Right ventricle myocardium superior (tissue), 1 donor: ENCODE measurements at regions not wholly inside any gene's neighbourhood (a gene's known extent, or its start where the extent isn't known, plus 50 kb on each side); places are given as distances from the start of the nearest gene placed in this dataset.
"Not testable (repeated sequence)": the region's sequence is repeated elsewhere in the genome, so short reads cannot be mapped to it uniquely, and the experiment has no call there.

Experiments
- ATAC-seq: fragments of 200-7000 bp; cut with Tn5 transposase; one replicate; pipeline ENCODE4 v1.9.1; 2020; ENCODE audit warnings: mild to moderate bottlenecking; ENCODE audit not compliant: poor library complexity
- DNase-seq: peaks from one replicate; pipeline ENCODE4 v3.0.0-alpha.2; 2020
- intact Hi-C: fragments of 100-400 bp; cut with DNase I; formaldehyde crosslinking; loops from one replicate; pipeline ENCODE4 v1.11.2; 2022
- donor health status: DM: no; HTN: yes; CAD: no; lungs with severe emphysema.

GRCh38 chr7:109893231-109893630 lies 1197.7 kb upstream of the LRRN3 start:
- ATAC-seq (no peak), DNase-seq (no peak)
- intact Hi-C loops: no loop called here

- ATAC-seq: no peak
- no peak for DNase-seq
- intact Hi-C loops: no loop called here
Observed at GRCh38 chr7:109895536-109895935, 1195.4 kb upstream of the LRRN3 start.

GRCh38 chr7:109901926-109902325 lies 1189.0 kb upstream of the LRRN3 start:
- no peak for ATAC-seq
- intact Hi-C loops: no loop called here
- DNase-seq: no peak

GRCh38 chr7:109905368-109906065 lies 1185.4 kb upstream of the LRRN3 start:
- intact Hi-C loops: not testable (repeated sequence)

GRCh38 chr7:109915670-109916069 lies 1175.3 kb upstream of the LRRN3 start:
- no peak for ATAC-seq
- intact Hi-C loops: no loop called here
- no peak for DNase-seq

More at GRCh38 chr7:109905368-109906065, 1185.4 kb upstream of the LRRN3 start:
- not testable (repeated sequence) for ATAC-seq, DNase-seq

GRCh38 chr7:109926738-109927137 lies 1164.2 kb upstream of the LRRN3 start:
- intact Hi-C loops: no loop called here
- DNase-seq (no peak), ATAC-seq (no peak)

GRCh38 chr7:109930049-109930448 lies 1160.9 kb upstream of the LRRN3 start:
- intact Hi-C loops: no loop called here
- DNase-seq (no peak), ATAC-seq (no peak)

- ATAC-seq (no peak), DNase-seq (no peak)
- intact Hi-C loops: no loop called here
Observed at GRCh38 chr7:109939207-109939606, 1151.7 kb upstream of the LRRN3 start.

GRCh38 chr7:109945820-109946518 lies 1145.0 kb upstream of the LRRN3 start:
- DNase-seq (no peak), ATAC-seq (no peak)
- intact Hi-C loops: no loop called here

GRCh38 chr7:109950256-109950655 lies 1140.7 kb upstream of the LRRN3 start:
- no peak for DNase-seq
- intact Hi-C loops: no loop called here
- ATAC-seq: no peak

GRCh38 chr7:109950821-109951564 lies 1139.9 kb upstream of the LRRN3 start:
- DNase-seq (no peak), ATAC-seq (no peak)
- intact Hi-C loops: no loop called here

- ATAC-seq: no peak
- intact Hi-C loops: no loop called here
Observed at GRCh38 chr7:109951565-109951928, 1139.4 kb upstream of the LRRN3 start.

GRCh38 chr7:109955986-109956385 lies 1134.9 kb upstream of the LRRN3 start:
- ATAC-seq: no peak
- intact Hi-C loops: no loop called here
- no peak for DNase-seq

More at GRCh38 chr7:109951565-109951928, 1139.4 kb upstream of the LRRN3 start:
- no peak for DNase-seq

GRCh38 chr7:109956916-109957315 lies 1134.0 kb upstream of the LRRN3 start:
- no peak for DNase-seq
- intact Hi-C loops: no loop called here
- no peak for ATAC-seq

GRCh38 chr7:109963741-109964140 lies 1127.2 kb upstream of the LRRN3 start:
- ATAC-seq: no peak
- intact Hi-C loops: no loop called here
- DNase-seq: no peak

- DNase-seq: no peak
- intact Hi-C loops: no loop called here
- no peak for ATAC-seq
Observed at GRCh38 chr7:109964780-109965179, 1126.1 kb upstream of the LRRN3 start.

- intact Hi-C loops: no loop called here
- no peak for ATAC-seq
Observed at GRCh38 chr7:109967406-109967805, 1123.5 kb upstream of the LRRN3 start.

GRCh38 chr7:109983618-109984017 lies 1107.3 kb upstream of the LRRN3 start:
- no peak for ATAC-seq
- no peak for DNase-seq
- intact Hi-C loops: no loop called here

More at GRCh38 chr7:109967406-109967805, 1123.5 kb upstream of the LRRN3 start:
- no peak for DNase-seq

GRCh38 chr7:109984729-109985128 lies 1106.2 kb upstream of the LRRN3 start:
- ATAC-seq (no peak), DNase-seq (no peak)
- intact Hi-C loops: no loop called here

- intact Hi-C loops: no loop called here
- ATAC-seq (no peak), DNase-seq (no peak)
Observed at GRCh38 chr7:109986701-109987100, 1104.2 kb upstream of the LRRN3 start.
